GM23338 (cell line): ENCODE measurements at regions not wholly inside any gene's neighbourhood (a gene's known extent, or its start where the extent isn't known, plus 50 kb on each side); places are given as distances from the start of the nearest gene placed in this dataset.
A peak's percentile ranks its signal among the peaks of the same experiment; 100 is the strongest.

ENCODE experiments used
- ATAC-seq: fragments of 200-7000 bp; cut with Tn5 transposase; 3 replicates; pipeline ENCODE4 v1.9.1; 2020
- DNase-seq: peaks from one replicate; pipeline ENCODE4 v3.0.0-alpha.2; 2015; ENCODE audit warnings: low spot score
- H2AFZ ChIP-seq: fragments of 200-600 bp; sonication (generic); 2 replicates; pipeline ENCODE4 v1.8.0; 2016; ENCODE audit warnings: antibody characterized with exemption, mild to moderate bottlenecking, moderate library complexity
- H3F3A ChIP-seq: fragments of 200-600 bp; sonication (generic); replicated peaks from 2 replicates; pipeline ENCODE4 v1.8.0; 2017; ENCODE audit warnings: antibody characterized with exemption, mixed run types, low read depth
- H3K27ac ChIP-seq: fragments of 200-600 bp; sonication (generic); 2 replicates; pipeline ENCODE4 v1.6.1; 2016; ENCODE audit warnings: low read depth
- H3K27me3 ChIP-seq: fragments of 200-600 bp; sonication (generic); 2 replicates; pipeline ENCODE4 v1.8.0; 2016; ENCODE audit warnings: mild to moderate bottlenecking, mixed run types, moderate library complexity; ENCODE audit not compliant: insufficient read depth
- H3K36me3 ChIP-seq: fragments of 200-600 bp; sonication (generic); 2 replicates; pipeline ENCODE4 v1.8.0; 2016; ENCODE audit warnings: mild to moderate bottlenecking; ENCODE audit not compliant: insufficient read depth
- H3K4me1 ChIP-seq: fragments of 200-600 bp; sonication (generic); 2 replicates; pipeline ENCODE4 v1.8.0; 2016; ENCODE audit warnings: mild to moderate bottlenecking, moderate library complexity; ENCODE audit not compliant: insufficient read depth
- H3K4me2 ChIP-seq: fragments of 200-600 bp; sonication (generic); 2 replicates; pipeline ENCODE4 v1.7.1; 2017; ENCODE audit warnings: mixed run types
- H3K4me3 ChIP-seq: fragments of 200-600 bp; sonication (generic); 2 replicates; pipeline ENCODE4 v1.6.1; 2016; ENCODE audit warnings: mixed run types
- H3K79me2 ChIP-seq: fragments of 200-600 bp; sonication (generic); replicated peaks from 2 replicates; pipeline ENCODE4 v1.8.0; 2017; ENCODE audit warnings: mild to moderate bottlenecking; ENCODE audit not compliant: insufficient read depth
- H3K9me2 ChIP-seq: fragments of 200-600 bp; sonication (generic); 2 replicates; pipeline ENCODE4 v1.8.0; 2017; ENCODE audit not compliant: insufficient read depth
- H4K20me1 ChIP-seq: fragments of 200-600 bp; sonication (generic); replicated peaks from 2 replicates; pipeline ENCODE4 v1.8.0; 2017; ENCODE audit warnings: mild to moderate bottlenecking; ENCODE audit not compliant: insufficient read depth
- H3K27ac Mint-ChIP-seq: 2 replicates; pipeline ENCODE4 v1.8.0; 2020; ENCODE audit warnings: inconsistent platforms, mild to moderate bottlenecking, moderate library complexity, mixed read lengths
- H3K27me3 Mint-ChIP-seq: 3 replicates; pipeline ENCODE4 v1.8.0; 2022; ENCODE audit warnings: low read depth, mild to moderate bottlenecking, moderate library complexity, mixed read lengths, inconsistent platforms; ENCODE audit not compliant: insufficient read depth, poor library complexity
- H3K36me3 Mint-ChIP-seq: 3 replicates; pipeline ENCODE4 v1.8.0; 2021; ENCODE audit warnings: low read depth, mild to moderate bottlenecking, inconsistent platforms, moderate library complexity, mixed read lengths
- H3K4me1 Mint-ChIP-seq: 3 replicates; pipeline ENCODE4 v1.8.0; 2020; ENCODE audit warnings: mild to moderate bottlenecking, inconsistent platforms, mixed read lengths
- H3K4me3 Mint-ChIP-seq: 3 replicates; pipeline ENCODE4 v1.8.0; 2021; ENCODE audit warnings: moderate library complexity, mild to moderate bottlenecking, inconsistent platforms, mixed read lengths
- H3K9me3 Mint-ChIP-seq: 3 replicates; pipeline ENCODE4 v1.8.0; 2020; ENCODE audit warnings: moderate library complexity, mild to moderate bottlenecking, inconsistent platforms, mixed read lengths
- CREB1 ChIP-seq: fragments of 250-450 bp; sonication (Bioruptor Pico); IDR thresholded peaks from 2 replicates; pipeline ENCODE4 v1.5.0; 2020; ENCODE audit warnings: low read depth, mild to moderate bottlenecking, moderate library complexity
- JUNB ChIP-seq: IDR thresholded peaks from one replicate; pipeline ENCODE4 v1.6.1; 2016; ENCODE audit warnings: antibody characterized with exemption; ENCODE audit not compliant: unreplicated experiment
- NANOG ChIP-seq: IDR thresholded peaks from 2 replicates; pipeline ENCODE4 v1.6.1; 2016; ENCODE audit warnings: antibody characterized with exemption, borderline replicate concordance
- ZNF331 ChIP-seq: fragments of 250-450 bp; sonication (Bioruptor Pico); IDR thresholded peaks from 2 replicates; pipeline ENCODE4 v1.5.0; 2020; ENCODE audit warnings: low read depth, mild to moderate bottlenecking, moderate library complexity
- ZNF462 ChIP-seq: fragments of 250-450 bp; sonication (Bioruptor Pico); IDR thresholded peaks from 2 replicates; pipeline ENCODE4 v1.5.0; 2020; ENCODE audit warnings: mild to moderate bottlenecking, moderate library complexity

GRCh38 chr16:26643519-26643918 is 423.2 kb upstream of the C16orf82 start (continued):
- no peak for TF ChIP-seq ZNF462 (CRISPR knock-in tag)
- TF ChIP-seq ZNF331 (CRISPR knock-in tag): no peak
- no peak for TF ChIP-seq NANOG
- no peak for TF ChIP-seq JUNB

- H3K4me1 ChIP-seq: no peaks in the 10 kb centered on the region
- no peaks in the 10 kb centered on the region for H3K9me2 ChIP-seq
- Mint-ChIP-seq H3K4me3 (no peak overlapping the region), H3K9me3 (peaks cover 74% of the 10 kb centered on the region), H3K27me3 (peaks cover 5% of the 10 kb centered on the region), H3K36me3 (peaks cover 5% of the 10 kb centered on the region; the same call in 1 of the 3 replicates), H3K27ac (no peak overlapping the region), H3K4me1 (no peaks in the 10 kb centered on the region; the same call in 2 of the 3 replicates)
- no peaks in the 10 kb centered on the region for H4K20me1 ChIP-seq
- H3K27me3 ChIP-seq: no peaks in the 10 kb centered on the region
- no peak for DNase-seq
- no peak for TF ChIP-seq CREB1 (CRISPR knock-in tag)
- H3K4me3 ChIP-seq: no peak overlapping the region
- no peak overlapping the region for H3K4me2 ChIP-seq
- peak overlapping the region; percentile 63; the same call in 1 of the 2 replicates for H2AFZ ChIP-seq
- H3K27ac ChIP-seq: no peak overlapping the region
- ATAC-seq: peak; percentile 31; the same call in 2 of the 3 replicates
- no peaks in the 10 kb centered on the region; the same call in 1 of the 2 replicates for H3K36me3 ChIP-seq
- H3K79me2 ChIP-seq: no peaks in the 10 kb centered on the region
- H3F3A ChIP-seq: no peaks in the 10 kb centered on the region
Observed at GRCh38 chr16:26644912-26645543, 421.7 kb upstream of the C16orf82 start.
